ENCODE measurements at regions not wholly inside any gene's neighbourhood (a gene's known extent, or its start where the extent isn't known, plus 50 kb on each side); places are given as distances from the start of the nearest gene placed in this dataset.

GRCh38 chr11:19347911-19348310, 107.2 kb upstream of the E2F8 start:
- Mint-ChIP-seq H3K36me3 (ENCODE audit: low read depth) (no peaks in the 10 kb centered on the region; the same call in 2 of the 3 replicates), H3K4me3 (no peak overlapping the region), H3K27me3 (ENCODE audit: insufficient read depth, low read depth, poor library complexity) (peaks cover 51% of the 10 kb centered on the region), H3K9me3 (no peaks in the 10 kb centered on the region; the same call in 2 of the 3 replicates), H3K4me1 (peaks cover 5% of the 10 kb centered on the region), H3K27ac (no peak overlapping the region)
- H3K4me3 ChIP-seq = no peak overlapping the region
- peaks cover 4% of the 10 kb centered on the region; the same call in 1 of the 2 replicates for H3F3A ChIP-seq (replicated peaks; ENCODE audit: low read depth)
- H3K27me3 ChIP-seq (ENCODE audit: insufficient read depth) = peaks cover 61% of the 10 kb centered on the region
- 0 out of 2 replicates have a peak, but pooled peaks cover 3% of the 10 kb centered on the region for H4K20me1 ChIP-seq (replicated peaks; ENCODE audit: insufficient read depth)
- TF ChIP-seq ZNF462 (CRISPR knock-in tag; IDR thresholded peaks at IDR 0.05) (no peak), STAT1 (IDR thresholded peaks at IDR 0.05; ENCODE audit: unreplicated experiment) (no peak), ZNF331 (CRISPR knock-in tag; IDR thresholded peaks at IDR 0.05; ENCODE audit: low read depth) (no peak), EZH2phosphoT487 (IDR thresholded peaks at IDR 0.05; ENCODE audit: unreplicated experiment) (no peak), JUNB (IDR thresholded peaks at IDR 0.05; ENCODE audit: unreplicated experiment) (no peak), NANOG (IDR thresholded peaks at IDR 0.05; ENCODE audit: borderline replicate concordance) (no peak), ZNF114 (CRISPR knock-in tag; IDR thresholded peaks at IDR 0.05) (no peak), CTCF (conservative IDR thresholded peaks at IDR 0.05; ENCODE audit: low read depth in 2 of 2) (no peak), POLR2AphosphoS5 (IDR thresholded peaks at IDR 0.05; ENCODE audit: low read depth) (no peak), CREB1 (CRISPR knock-in tag; IDR thresholded peaks at IDR 0.05; ENCODE audit: low read depth) (no peak), EZH2 (IDR thresholded peaks at IDR 0.05; ENCODE audit: low read depth, unreplicated experiment) (no peak), ETS1 (IDR thresholded peaks at IDR 0.05) (no peak)
- TF ChIP-seq, protein P1, sequence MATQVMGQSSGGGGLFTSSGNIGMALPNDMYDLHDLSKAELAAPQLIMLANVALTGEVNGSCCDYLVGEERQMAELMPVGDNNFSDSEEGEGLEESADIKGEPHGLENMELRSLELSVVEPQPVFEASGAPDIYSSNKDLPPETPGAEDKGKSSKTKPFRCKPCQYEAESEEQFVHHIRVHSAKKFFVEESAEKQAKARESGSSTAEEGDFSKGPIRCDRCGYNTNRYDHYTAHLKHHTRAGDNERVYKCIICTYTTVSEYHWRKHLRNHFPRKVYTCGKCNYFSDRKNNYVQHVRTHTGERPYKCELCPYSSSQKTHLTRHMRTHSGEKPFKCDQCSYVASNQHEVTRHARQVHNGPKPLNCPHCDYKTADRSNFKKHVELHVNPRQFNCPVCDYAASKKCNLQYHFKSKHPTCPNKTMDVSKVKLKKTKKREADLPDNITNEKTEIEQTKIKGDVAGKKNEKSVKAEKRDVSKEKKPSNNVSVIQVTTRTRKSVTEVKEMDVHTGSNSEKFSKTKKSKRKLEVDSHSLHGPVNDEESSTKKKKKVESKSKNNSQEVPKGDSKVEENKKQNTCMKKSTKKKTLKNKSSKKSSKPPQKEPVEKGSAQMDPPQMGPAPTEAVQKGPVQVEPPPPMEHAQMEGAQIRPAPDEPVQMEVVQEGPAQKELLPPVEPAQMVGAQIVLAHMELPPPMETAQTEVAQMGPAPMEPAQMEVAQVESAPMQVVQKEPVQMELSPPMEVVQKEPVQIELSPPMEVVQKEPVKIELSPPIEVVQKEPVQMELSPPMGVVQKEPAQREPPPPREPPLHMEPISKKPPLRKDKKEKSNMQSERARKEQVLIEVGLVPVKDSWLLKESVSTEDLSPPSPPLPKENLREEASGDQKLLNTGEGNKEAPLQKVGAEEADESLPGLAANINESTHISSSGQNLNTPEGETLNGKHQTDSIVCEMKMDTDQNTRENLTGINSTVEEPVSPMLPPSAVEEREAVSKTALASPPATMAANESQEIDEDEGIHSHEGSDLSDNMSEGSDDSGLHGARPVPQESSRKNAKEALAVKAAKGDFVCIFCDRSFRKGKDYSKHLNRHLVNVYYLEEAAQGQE (IDR thresholded peaks at IDR 0.05; ENCODE audit: unreplicated experiment) = no peak
- DNase-seq (ENCODE audit: low spot score) (no peak), ATAC-seq (no peak)
- no peaks in the 10 kb centered on the region for H3K79me2 ChIP-seq (replicated peaks; ENCODE audit: insufficient read depth)
- no peaks in the 10 kb centered on the region for H3K9me2 ChIP-seq (ENCODE audit: insufficient read depth)
- no peak overlapping the region for H3K4me2 ChIP-seq
- no peak overlapping the region for H3K27ac ChIP-seq (ENCODE audit: low read depth)
- H3K36me3 ChIP-seq (ENCODE audit: insufficient read depth) = no peaks in the 10 kb centered on the region
- H2AFZ ChIP-seq = no peak overlapping the region
- H3K4me1 ChIP-seq (ENCODE audit: insufficient read depth) = peaks cover 14% of the 10 kb centered on the region
